Ishikawa (cell line): ENCODE measurements at regions not wholly inside any gene's neighbourhood (a gene's known extent, or its start where the extent isn't known, plus 50 kb on each side); places are given as distances from the start of the nearest gene placed in this dataset.

Experiments
- CEBPB ChIP-seq: IDR thresholded peaks from 2 replicates; pipeline ENCODE4 v1.6.1; 2012
- CREB1 ChIP-seq: IDR thresholded peaks from 2 replicates; pipeline ENCODE4 v1.6.1; 2012; ENCODE audit warnings: low read depth
- EGR1 ChIP-seq: IDR thresholded peaks from 2 replicates; pipeline ENCODE4 v1.6.1; 2012
- EP300 ChIP-seq: IDR thresholded peaks from 2 replicates; pipeline ENCODE4 v1.6.1; 2012; ENCODE audit warnings: borderline replicate concordance
- FOXM1 ChIP-seq: IDR thresholded peaks from 2 replicates; pipeline ENCODE4 v1.6.1; 2012; ENCODE audit warnings: low read depth, borderline replicate concordance
- NFIC ChIP-seq: IDR thresholded peaks from 2 replicates; pipeline ENCODE4 v1.6.1; 2012
- RAD21 ChIP-seq: IDR thresholded peaks from 2 replicates; pipeline ENCODE4 v1.6.1; 2012; ENCODE audit warnings: low read depth
- REST ChIP-seq: IDR thresholded peaks from 2 replicates; pipeline ENCODE4 v1.6.1; 2012; ENCODE audit warnings: low read depth, mild to moderate bottlenecking
- TAF1 ChIP-seq: IDR thresholded peaks from 2 replicates; pipeline ENCODE4 v1.6.1; 2012; ENCODE audit warnings: low read depth, mild to moderate bottlenecking
- TCF12 ChIP-seq: IDR thresholded peaks from 2 replicates; pipeline ENCODE4 v1.6.1; 2012; ENCODE audit warnings: low read depth
- TEAD4 ChIP-seq: IDR thresholded peaks from 2 replicates; pipeline ENCODE4 v1.6.1; 2012
- YY1 ChIP-seq: IDR thresholded peaks from 2 replicates; pipeline ENCODE4 v1.6.1; 2012; ENCODE audit warnings: low read depth
- ZBTB7A ChIP-seq: IDR thresholded peaks from 2 replicates; pipeline ENCODE4 v1.6.1; 2012; ENCODE audit warnings: low read depth
- TF ChIP-seq, protein P1 (sequence below): IDR thresholded peaks from 2 replicates; pipeline ENCODE4 v1.6.1; 2012
- TF ChIP-seq, protein P2 (sequence below): IDR thresholded peaks from 2 replicates; pipeline ENCODE4 v1.6.1; 2012

- TF ChIP-seq RAD21 (no peak), TAF1 (no peak), ZBTB7A (no peak), TCF12 (no peak), CREB1 (no peak)
- TF ChIP-seq, protein P1, sequence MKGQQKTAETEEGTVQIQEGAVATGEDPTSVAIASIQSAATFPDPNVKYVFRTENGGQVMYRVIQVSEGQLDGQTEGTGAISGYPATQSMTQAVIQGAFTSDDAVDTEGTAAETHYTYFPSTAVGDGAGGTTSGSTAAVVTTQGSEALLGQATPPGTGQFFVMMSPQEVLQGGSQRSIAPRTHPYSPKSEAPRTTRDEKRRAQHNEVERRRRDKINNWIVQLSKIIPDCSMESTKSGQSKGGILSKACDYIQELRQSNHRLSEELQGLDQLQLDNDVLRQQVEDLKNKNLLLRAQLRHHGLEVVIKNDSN: no peak
- TF ChIP-seq, protein P2, sequence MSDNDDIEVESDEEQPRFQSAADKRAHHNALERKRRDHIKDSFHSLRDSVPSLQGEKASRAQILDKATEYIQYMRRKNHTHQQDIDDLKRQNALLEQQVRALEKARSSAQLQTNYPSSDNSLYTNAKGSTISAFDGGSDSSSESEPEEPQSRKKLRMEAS: no peak
Measured at GRCh38 chr4:14345356-14345775, 656.9 kb upstream of the CPEB2 start.

DNA sequence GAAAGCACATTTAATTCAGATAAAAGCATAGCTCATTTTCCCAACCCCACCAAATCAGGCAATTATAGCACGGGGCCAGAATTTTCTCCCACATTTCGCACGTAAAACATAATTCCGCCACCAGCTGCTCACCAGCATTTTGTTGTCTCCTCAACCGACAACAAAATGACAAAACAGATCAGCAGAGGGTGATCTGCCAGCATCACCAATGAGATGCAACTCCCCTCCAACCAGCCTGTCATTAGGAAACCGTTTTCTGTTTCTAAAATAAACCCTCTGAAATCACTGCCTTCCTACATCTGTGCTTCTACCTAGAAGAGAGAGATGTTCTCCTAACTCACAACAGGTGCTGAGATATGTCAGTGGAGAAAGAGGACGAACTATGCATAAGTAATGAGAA, 654.8 kb upstream of the CPEB2 start:
- no peak for TF ChIP-seq CEBPB
- TF ChIP-seq RAD21: no peak
- no peak for TF ChIP-seq EP300
- no peak for TF ChIP-seq CREB1
- no peak for TF ChIP-seq NFIC
- no peak for TF ChIP-seq YY1
- TF ChIP-seq EGR1: no peak
- no peak for TF ChIP-seq ZBTB7A
- TF ChIP-seq TEAD4: no peak
- TF ChIP-seq TCF12: no peak
- TF ChIP-seq, protein P1: no peak
- no peak for TF ChIP-seq TAF1
- no peak for TF ChIP-seq FOXM1
- no peak for TF ChIP-seq REST

DNA sequence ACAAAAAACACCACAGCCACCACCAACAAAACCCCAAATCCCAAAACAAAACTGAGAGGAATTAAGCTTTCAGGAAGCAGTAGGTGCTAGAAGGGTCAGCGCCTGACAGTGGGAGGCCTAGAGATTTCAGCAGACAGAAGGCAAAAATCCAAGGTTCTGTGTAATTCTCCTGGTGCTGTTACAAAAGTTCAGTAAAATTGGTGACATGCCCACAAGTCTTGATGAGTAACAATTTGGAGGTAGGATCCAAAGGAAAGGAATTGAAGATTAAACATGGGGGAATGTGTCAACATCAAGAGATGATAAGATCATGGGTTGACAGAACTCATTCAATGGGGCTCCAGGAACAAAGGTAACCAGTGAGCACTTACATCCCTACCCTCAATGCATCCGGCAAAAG, 653.8 kb upstream of the CPEB2 start:
- TF ChIP-seq EGR1 (no peak), RAD21 (no peak), NFIC (no peak), YY1 (no peak), CREB1 (no peak), TAF1 (no peak), TCF12 (no peak), TEAD4 (no peak), CEBPB (no peak), REST (no peak)

GRCh38 chr4:14359991-14360390, 642.3 kb upstream of the CPEB2 start:
- no peak for TF ChIP-seq FOXM1
- TF ChIP-seq, protein P1: no peak
- no peak for TF ChIP-seq YY1
- no peak for TF ChIP-seq EGR1
- TF ChIP-seq REST: no peak

DNA sequence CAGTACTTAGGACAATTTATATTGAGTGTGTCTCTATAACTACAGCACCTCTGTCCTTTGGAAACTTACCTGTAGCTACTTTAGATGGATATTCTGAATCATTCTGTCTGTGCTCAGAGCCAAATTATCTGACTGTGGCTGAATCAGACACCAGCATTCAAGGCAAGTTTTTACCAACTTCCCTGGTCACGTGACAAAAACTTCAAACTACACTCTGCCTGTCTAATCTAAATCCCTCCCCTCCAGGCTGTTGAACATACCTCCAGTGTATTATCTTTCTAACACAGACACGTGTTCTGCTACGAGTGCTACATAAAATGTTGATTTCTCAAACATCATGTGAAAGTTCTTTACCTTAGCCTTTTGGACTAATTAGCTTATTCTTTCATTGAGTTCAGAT, 641.2 kb upstream of the CPEB2 start:
- TF ChIP-seq REST (no peak), ZBTB7A (no peak), RAD21 (no peak), CEBPB (no peak), NFIC (no peak), TCF12 (no peak), CREB1 (no peak), EGR1 (no peak), TAF1 (no peak), YY1 (no peak), EP300 (no peak), TEAD4 (no peak)
- TF ChIP-seq, protein P2: no peak
